NCI-H1105 (cell line): ENCODE measurements at regions not wholly inside any gene's neighbourhood (a gene's known extent, or its start where the extent isn't known, plus 50 kb on each side); places are given as distances from the start of the nearest gene placed in this dataset.

Experiments
- DNase-seq: peaks from one replicate; lab custom pipeline; 2025; lab: John Stamatoyannopoulos, UW

- no peak for DNase-seq
Measured at GRCh38 chr5:56320686-56321085, 87.6 kb upstream of the ANKRD55 start.

- no peak for DNase-seq
Measured at GRCh38 chr5:56319526-56320181, 86.5 kb upstream of the ANKRD55 start.

GRCh38 chr5:56317923-56318561 is 84.9 kb upstream of the ANKRD55 start:
- no peak for DNase-seq

- no peak for DNase-seq
Measured at GRCh38 chr5:56316299-56316994, 83.3 kb upstream of the ANKRD55 start.

GRCh38 chr5:56314529-56314928 is 81.4 kb upstream of the ANKRD55 start:
- DNase-seq: no peak

- DNase-seq: no peak
Measured at GRCh38 chr5:56313596-56313995, 80.5 kb upstream of the ANKRD55 start.

- DNase-seq: no peak
Measured at GRCh38 chr5:56313004-56313531, 79.9 kb upstream of the ANKRD55 start.

- no peak for DNase-seq
Measured at GRCh38 chr5:56311306-56311905, 78.3 kb upstream of the ANKRD55 start.

GRCh38 chr5:56310711-56311204 is 77.6 kb upstream of the ANKRD55 start:
- no peak for DNase-seq

- no peak for DNase-seq
Measured at GRCh38 chr5:56309262-56309826, 76.2 kb upstream of the ANKRD55 start.

GRCh38 chr5:56307714-56308333 is 74.7 kb upstream of the ANKRD55 start:
- DNase-seq: no peak

GRCh38 chr5:56306433-56307150 is 73.5 kb upstream of the ANKRD55 start:
- peak; percentile 25 for DNase-seq

GRCh38 chr5:56305001-56305950 is 72.1 kb upstream of the ANKRD55 start:
- DNase-seq: no peak

GRCh38 chr5:56303511-56303910 is 70.4 kb upstream of the ANKRD55 start:
- DNase-seq: no peak

GRCh38 chr5:56302027-56302426 is 68.9 kb upstream of the ANKRD55 start:
- no peak for DNase-seq

GRCh38 chr5:56301069-56301468 is 67.9 kb upstream of the ANKRD55 start:
- no peak for DNase-seq

GRCh38 chr5:56299212-56299611 is 66.1 kb upstream of the ANKRD55 start:
- no peak for DNase-seq

GRCh38 chr5:56298336-56299090 is 65.4 kb upstream of the ANKRD55 start:
- no peak for DNase-seq

- DNase-seq: no peak
Measured at GRCh38 chr5:56297851-56298250, 64.7 kb upstream of the ANKRD55 start.
